ENCODE measurements at regions not wholly inside any gene's neighbourhood (a gene's known extent, or its start where the extent isn't known, plus 50 kb on each side); places are given as distances from the start of the nearest gene placed in this dataset.
A peak's percentile ranks its signal among the peaks of the same experiment; 100 is the strongest.
"Not testable (repeated sequence)": the region's sequence is repeated elsewhere in the genome, so short reads cannot be mapped to it uniquely, and the experiment has no call there.

GRCh38 chr1:181949500-181949899 is 112.0 kb downstream of the ZNF648 start:
- DNase-seq (ENCODE audit: low read depth in 2 of 2), result no peak

DNA sequence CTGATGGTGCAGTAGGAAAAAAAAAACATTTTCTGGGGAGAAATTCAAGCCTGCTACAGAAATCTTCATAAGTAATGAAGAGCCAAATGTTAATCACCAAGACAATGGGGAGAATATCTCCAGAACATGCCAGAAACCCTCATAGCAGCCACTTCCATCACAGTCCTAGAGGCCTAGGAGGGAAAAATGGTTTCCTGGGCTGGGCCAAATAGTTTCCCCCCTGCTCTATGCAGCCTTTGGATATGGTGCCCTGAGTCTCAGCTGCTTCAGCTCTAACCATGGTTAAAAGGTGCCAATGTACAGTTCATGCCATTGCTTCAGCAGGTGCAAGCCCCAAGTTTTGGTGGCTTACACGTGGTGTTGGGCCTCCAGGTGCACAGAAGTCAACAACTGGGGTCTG is 113.1 kb downstream of the ZNF648 start:
- DNase-seq (ENCODE audit: low read depth in 2 of 2), result no peak

DNA sequence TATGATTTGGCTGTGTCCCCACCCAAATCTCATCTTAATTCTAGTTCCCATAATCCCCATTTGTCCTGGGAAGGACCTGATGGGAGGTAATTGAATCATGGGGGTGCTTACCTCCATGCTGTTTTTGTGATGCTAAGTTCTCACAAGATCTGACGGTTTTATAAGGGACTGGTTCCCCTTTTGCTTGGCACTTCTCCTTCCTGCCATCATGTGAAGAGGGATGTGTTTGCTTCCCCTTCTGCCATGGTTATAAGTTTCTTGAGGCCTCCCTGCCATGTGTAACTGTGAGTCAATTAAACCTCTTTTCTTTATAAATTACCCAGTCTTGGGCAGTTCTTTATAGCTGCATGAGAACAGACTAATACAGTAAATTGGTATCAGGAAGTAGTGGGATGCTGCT is 114.1 kb downstream of the ZNF648 start:
- no peak for DNase-seq (ENCODE audit: low read depth in 2 of 2)

DNA sequence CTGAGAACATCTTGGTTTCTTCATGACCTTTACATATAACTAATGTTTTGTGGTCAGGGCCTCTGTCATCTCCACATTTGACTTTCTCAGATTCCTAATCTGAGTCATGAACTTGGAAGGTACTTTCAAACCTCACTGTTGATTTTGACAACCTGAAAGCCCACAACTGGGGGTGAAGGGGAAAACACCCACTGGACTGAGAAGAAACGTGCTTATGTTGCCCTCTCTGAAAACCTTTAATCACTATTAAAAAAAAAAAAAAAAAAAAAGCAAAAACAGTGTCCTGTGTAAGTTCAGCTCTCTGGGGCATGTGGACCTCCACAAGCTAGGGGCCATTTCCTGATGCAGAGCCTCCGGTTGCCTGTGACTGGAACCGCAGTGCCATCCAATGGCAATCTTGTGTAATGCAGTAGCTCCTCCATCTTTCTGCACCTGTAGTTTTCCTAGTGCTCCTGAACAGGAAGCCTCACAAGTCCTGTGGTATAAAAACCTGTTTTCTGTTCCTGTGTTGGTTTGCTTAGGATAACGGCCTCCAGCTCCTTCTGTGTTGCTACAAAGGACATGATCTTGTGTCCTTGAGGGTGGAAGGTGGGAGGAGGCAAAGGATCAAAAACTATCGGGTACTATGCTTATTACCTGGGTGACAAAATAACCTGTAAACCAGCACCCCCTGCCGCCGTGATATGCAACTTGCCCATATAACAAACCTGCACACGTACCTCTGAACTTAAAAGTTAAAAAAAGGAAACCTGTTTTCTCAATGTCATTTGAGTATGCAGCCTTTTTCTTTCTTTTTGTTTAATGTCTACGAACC is 124.5 kb downstream of the ZNF648 start:
- peak in 1 of 2 donors; percentile 7 for DNase-seq (ENCODE audit: low read depth in 2 of 2)

DNA sequence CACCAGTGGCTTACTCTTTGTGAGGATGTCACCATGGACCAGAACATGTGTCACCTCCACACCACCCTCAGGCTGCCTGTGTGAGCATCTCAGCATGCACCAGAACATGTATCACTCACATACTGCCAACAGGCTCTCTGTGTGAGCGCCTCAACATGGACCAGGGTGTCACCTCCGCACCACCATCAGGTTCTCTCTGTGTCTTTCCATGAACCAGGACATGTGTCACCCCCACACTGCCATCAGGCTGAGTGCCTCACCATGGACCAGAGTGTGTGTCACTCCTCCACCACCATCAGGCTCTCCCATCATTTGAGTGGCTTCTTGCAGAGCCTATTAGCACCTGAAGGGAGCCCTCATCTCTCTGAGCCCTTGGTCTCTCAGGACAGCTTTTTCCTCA is 125.2 kb downstream of the ZNF648 start:
- DNase-seq (ENCODE audit: low read depth in 2 of 2), result peak; percentile 8 to 18

DNA sequence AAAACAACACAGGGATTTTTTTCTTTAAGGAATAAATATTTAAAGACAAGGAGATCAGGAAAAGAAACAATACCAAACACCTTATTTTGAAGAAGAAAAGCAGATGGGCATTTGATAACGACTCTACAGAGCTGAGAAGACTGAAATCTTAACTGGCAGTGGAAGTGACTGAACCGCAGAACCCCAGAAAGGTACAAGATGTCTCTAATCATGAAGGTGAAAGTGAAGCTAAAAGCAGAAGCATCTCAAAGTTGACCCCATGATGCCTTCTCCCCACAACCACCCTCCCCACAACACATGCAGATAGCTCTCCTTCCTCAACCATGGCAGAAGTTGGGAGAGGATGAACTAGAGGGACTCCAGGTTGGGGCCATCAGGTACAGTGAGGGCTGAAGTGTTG is 129.6 kb downstream of the ZNF648 start:
- no peak for DNase-seq (ENCODE audit: low read depth in 2 of 2)

GRCh38 chr1:181930187-181930586 is 131.3 kb downstream of the ZNF648 start:
- no peak for DNase-seq (ENCODE audit: low read depth in 2 of 2)

GRCh38 chr1:181926697-181927096 is 134.8 kb downstream of the ZNF648 start:
- DNase-seq (ENCODE audit: low read depth in 2 of 2), result no peak

- not testable (repeated sequence) for DNase-seq (ENCODE audit: low read depth in 2 of 2)
Observed at GRCh38 chr1:181924034-181924433, 137.5 kb downstream of the ZNF648 start.

DNA sequence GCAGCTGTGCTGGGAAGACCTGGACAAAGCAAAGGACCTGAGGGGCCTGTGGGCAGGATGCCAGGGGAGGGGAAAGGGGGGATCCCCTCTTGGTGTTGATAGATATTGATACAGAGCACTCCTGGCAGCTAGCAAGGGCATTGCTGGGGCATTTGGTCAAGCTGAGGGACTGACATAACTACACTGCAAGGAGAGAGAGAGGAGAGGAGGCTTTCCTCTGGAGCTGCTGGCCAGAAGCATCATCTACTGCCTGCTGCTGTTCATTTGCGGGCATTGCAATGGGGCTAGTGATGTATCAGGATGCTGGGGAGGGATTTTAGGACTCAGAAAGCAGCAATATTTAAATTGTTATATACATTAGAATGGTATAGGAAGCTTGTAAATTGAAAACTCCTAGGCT is 142.0 kb downstream of the ZNF648 start:
- DNase-seq (ENCODE audit: low read depth in 2 of 2), result no peak

DNA sequence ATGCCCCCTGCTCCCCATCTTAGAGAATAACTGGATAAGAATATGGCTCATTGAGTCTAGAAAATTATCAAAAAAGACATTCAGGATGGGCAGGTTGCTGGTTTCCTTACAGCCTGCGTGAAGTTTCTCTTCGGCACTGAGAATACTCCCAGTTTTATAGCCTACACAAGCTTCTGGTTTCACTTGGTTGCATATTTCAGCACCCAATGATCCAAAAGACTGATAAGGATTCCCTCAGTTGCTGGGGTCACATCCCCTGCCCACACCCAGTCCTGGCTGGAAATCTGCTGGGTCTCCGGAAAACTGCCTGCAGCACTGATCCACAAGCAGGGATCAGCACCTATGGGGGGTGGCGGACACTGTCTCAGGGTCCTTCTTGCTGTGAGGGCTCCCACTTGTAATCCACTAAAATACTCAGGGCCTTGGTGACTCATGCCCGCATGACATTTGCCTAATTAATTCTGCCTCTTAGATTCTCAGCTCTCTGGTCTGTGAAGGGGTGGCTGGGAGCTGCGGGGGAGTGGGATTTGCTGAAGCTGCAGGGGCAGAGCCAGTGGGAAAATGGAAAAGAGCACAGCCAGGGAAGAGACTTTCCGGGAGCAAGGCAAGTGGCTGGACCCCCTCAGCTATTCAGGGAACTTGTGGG is 142.5 kb downstream of the ZNF648 start:
- no peak for DNase-seq (ENCODE audit: low read depth in 2 of 2)

DNA sequence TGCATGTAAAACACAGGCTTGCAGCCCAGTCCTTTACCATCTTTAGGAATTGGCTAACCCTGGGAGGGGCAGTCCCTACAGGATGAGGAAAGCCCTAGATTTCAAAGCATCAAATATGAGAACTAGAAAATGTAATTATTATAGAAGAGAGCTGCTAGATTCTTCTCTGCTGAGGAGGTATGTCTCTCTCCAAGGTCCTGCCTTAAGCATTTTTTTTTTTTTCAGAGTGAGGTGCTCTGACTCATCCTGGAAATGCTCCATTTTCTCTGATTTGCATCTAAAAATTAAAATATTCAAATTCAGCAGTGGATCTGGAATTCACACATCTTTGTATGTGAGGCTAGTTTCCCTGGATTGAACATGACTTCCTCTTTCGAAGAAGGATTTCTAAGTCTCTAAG is 149.8 kb downstream of the ZNF648 start:
- no peak for DNase-seq (ENCODE audit: low read depth in 2 of 2)

- no peak for DNase-seq (ENCODE audit: low read depth in 2 of 2)
Observed at GRCh38 chr1:181910905-181911304, 150.6 kb downstream of the ZNF648 start.

GRCh38 chr1:181909010-181909409 is 152.5 kb downstream of the ZNF648 start:
- no peak for DNase-seq (ENCODE audit: low read depth in 2 of 2)

- DNase-seq (ENCODE audit: low read depth in 2 of 2), result no peak
Observed at GRCh38 chr1:181906631-181907030, 154.9 kb downstream of the ZNF648 start.

GRCh38 chr1:181905944-181906597 is 155.4 kb downstream of the ZNF648 start:
- no peak for DNase-seq (ENCODE audit: low read depth in 2 of 2)

- DNase-seq (ENCODE audit: low read depth in 2 of 2), result no peak
Observed at GRCh38 chr1:181898773-181899172, 162.7 kb downstream of the ZNF648 start.

GRCh38 chr1:181896824-181897223 is 164.7 kb downstream of the ZNF648 start:
- DNase-seq (ENCODE audit: low read depth in 2 of 2), result no peak

DNA sequence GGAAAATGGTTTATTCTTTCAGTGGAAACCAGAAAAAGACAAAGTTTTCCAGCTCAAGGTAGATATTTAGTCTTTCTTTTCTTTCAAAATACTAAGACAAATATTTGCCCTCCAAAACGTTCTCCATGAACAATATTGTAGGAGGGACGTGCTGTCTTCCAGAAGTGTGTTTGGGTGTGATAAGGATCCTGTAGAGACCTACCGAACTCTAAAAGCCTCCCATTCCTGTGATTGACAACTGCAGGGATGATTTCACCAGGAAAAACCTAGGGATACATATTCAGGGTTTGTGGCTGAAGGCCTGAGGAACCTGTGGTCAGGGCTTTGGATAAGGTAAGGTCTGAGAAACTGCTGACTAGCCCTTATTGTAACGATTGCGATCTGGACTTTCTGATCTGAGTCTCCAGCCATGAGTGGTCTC is 167.1 kb downstream of the ZNF648 start:
- no peak for DNase-seq (ENCODE audit: low read depth in 2 of 2)

DNA sequence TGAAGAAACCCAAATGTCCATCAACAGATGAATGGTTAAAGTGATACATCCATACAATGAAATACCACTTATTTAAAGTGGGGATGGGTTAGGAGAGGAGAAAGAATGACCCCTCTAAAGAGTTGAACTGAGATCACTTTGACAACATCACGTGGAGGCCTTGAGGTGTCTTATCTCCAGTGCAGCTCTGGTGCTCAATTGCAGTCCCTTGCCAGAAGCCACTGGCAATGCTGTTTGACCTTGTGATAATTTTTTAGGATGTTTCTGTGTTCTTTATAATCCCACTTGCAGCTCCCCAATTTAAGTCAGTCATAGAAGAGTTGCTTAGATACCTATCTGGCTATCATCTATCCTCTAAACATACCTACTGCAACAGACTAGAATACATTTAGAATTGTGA is 167.6 kb downstream of the ZNF648 start:
- DNase-seq (ENCODE audit: low read depth in 2 of 2), result no peak

- DNase-seq (ENCODE audit: low read depth in 2 of 2), result not testable (repeated sequence)
Observed at GRCh38 chr1:181893150-181893549, 168.4 kb downstream of the ZNF648 start.

DNA sequence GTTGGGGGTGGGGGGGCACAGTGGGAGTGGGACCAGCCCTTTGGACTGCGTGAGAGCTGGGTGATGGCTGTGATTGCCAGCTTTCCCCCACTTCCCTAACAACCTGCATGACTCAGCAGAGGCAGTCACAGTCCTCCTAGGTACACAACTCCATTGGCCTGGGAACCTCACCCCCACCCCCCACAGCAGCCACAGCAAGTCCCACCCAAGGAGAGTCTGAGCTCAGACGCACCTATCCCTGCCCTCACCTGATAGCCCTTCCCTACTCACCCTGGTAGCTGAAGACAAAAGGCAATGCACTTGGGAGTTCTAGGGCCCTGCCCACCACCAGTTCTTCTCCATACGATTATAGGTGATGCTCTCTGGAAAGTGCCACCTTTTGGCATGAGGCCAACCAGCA is 188.9 kb downstream of the ZNF648 start:
- DNase-seq (ENCODE audit: low read depth in 2 of 2), result no peak

GRCh38 chr1:181863736-181864135 is 197.8 kb downstream of the ZNF648 start:
- no peak for DNase-seq (ENCODE audit: low read depth in 2 of 2)

All from stimulated activated CD8-positive, alpha-beta memory T cell treated with anti-CD3 and anti-CD28 coated beads, Interleukin-15, amount 100 ng/mL, for 48 hours (primary cell).